ENCODE measurements at regions not wholly inside any gene's neighbourhood (a gene's known extent, or its start where the extent isn't known, plus 50 kb on each side); places are given as distances from the start of the nearest gene placed in this dataset.

DNA sequence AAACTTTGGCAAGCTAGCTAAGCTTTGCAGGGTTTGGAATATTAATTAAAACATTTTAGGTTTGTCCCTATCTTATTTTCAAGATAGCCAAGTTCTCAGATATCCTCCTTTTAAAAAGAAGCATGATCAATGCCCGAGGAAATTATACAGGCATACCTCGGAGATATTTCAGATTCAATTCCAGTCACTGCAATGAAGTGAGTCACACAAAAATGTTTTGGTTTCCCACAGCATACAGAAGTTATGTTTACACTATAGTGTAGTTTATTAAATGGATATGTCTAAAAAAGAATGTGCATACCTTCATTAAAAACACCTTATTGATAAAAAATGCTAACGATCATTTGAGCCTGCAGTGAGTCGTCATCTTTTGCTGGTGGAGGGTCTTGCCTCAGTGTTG, 382.9 kb upstream of the NPVF start:
- DNase-seq (ENCODE audit: low read depth) = no peak
- no peak for TF ChIP-seq CTCF (conservative IDR thresholded peaks at IDR 0.05; ENCODE audit: control insufficient read depth, insufficient read depth, low read depth, low read length)
- no peak overlapping the region for H3K4me3 ChIP-seq (ENCODE audit: control insufficient read depth, low read depth, low read length)

GRCh38 chr7:25613912-25614311, 385.6 kb upstream of the NPVF start:
- no peak for TF ChIP-seq CTCF (conservative IDR thresholded peaks at IDR 0.05; ENCODE audit: control insufficient read depth, insufficient read depth, low read depth, low read length)
- H3K4me3 ChIP-seq (ENCODE audit: control insufficient read depth, low read depth, low read length) = no peak overlapping the region
- no peak for DNase-seq (ENCODE audit: low read depth)

DNA sequence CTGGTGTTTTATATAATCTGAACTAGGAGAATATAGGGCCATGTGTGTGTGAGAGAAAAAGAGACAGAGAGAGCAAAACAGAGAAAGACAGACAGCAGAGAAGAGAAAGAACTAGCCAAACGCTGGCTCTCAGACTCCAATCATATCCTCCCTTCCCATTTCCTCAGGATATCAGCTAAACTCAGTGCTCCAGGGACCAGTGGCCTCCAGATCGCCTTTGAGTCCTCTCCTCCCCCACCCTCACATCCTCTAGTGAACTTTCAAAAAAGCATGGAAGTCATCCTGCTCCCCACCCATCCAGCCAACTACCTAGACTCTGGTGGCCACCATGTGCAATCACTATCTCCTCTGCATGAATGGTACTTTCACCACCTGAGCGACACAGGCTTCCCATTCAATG, 386.1 kb upstream of the NPVF start:
- H3K4me3 ChIP-seq (ENCODE audit: control insufficient read depth, low read depth, low read length) = no peak overlapping the region
- TF ChIP-seq CTCF (conservative IDR thresholded peaks at IDR 0.05; ENCODE audit: control insufficient read depth, insufficient read depth, low read depth, low read length) = no peak
- no peak for DNase-seq (ENCODE audit: low read depth)

DNA sequence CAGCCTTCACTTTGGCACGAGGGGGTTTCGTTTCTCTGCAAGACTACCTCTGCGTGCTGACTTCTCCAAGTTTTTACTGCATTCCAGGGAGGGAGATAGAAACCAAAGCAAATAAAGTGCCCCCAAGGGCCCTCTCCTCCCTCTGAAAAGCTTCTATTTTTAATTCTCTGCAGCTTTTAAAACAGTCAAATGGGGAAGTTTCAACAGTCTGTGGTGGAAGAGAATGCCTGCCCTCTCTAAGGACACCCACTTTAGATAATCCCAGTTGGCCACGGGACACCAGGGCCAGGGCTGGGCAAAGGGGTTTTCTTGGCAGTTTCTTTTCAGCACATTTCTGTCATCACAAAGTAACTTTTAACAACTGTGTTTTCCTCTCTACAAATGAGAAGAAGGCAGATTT, 386.7 kb upstream of the NPVF start:
- DNase-seq (ENCODE audit: low read depth) = no peak
- no peak overlapping the region for H3K4me3 ChIP-seq (ENCODE audit: control insufficient read depth, low read depth, low read length)
- no peak for TF ChIP-seq CTCF (conservative IDR thresholded peaks at IDR 0.05; ENCODE audit: control insufficient read depth, insufficient read depth, low read depth, low read length)

DNA sequence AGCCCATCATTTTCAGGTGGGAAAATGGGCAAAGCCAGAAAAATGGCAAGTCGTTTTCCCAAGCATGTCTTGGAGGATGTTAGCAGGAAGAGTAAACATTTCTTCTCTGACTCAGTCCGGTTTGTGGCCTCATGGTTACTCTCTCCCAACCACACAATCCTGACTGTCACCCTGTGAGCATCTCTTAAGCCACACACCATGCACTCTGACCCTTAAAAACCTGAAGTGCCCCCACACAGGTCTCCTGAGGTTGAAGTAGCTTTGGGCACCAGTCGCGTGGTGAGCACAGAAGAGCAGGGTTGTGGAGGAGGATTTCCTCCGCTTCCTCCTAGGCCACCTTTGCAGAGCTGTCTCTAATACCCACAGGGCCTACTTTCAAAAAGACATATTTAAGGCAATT, 387.3 kb upstream of the NPVF start:
- DNase-seq (ENCODE audit: low read depth) = no peak
- no peak for TF ChIP-seq CTCF (conservative IDR thresholded peaks at IDR 0.05; ENCODE audit: control insufficient read depth, insufficient read depth, low read depth, low read length)

DNA sequence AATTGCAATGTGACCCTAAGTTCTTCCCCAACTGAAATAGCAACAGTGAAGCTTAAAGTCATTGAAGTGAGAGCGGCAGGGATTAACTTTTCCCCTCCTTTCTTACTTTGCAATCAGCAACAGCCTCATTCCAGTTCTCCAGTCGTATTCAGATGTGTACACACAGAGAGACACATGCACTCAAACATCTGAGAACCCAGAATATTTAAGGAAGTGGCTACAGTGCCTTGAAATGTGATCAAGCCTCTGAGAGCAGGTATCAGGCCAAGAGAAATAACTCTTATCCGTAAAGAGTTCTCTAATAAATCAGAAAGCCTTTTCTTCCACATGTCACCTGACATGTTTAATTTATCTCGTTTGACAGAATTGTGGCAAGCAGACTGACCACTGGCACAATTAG, 388.9 kb upstream of the NPVF start:
- no peak overlapping the region for H3K4me3 ChIP-seq (ENCODE audit: control insufficient read depth, low read depth, low read length)
- DNase-seq (ENCODE audit: low read depth) = no peak
- no peak for TF ChIP-seq CTCF (conservative IDR thresholded peaks at IDR 0.05; ENCODE audit: control insufficient read depth, insufficient read depth, low read depth, low read length)

More for the DNA sequence above, 387.3 kb upstream of the NPVF start:
- H3K4me3 ChIP-seq (ENCODE audit: control insufficient read depth, low read depth, low read length) = no peak overlapping the region

DNA sequence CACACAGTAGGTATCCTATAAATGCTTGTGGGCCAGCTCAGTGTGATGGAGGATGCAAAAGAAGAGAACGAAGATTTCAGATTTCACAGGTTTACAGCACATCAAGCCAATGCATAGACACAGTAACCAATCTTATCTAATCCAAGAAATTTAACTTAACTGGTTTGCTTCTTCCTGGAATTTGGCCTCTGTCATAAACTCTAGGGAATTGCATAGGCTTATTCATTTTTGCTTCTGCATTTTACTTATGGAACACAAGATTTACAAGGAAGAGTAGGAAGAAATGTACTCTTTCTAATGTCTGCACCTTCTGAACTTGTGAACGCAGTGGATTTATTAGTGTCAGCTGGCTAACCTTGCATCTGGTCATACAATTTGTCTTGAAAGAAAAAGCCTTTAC, 389.4 kb upstream of the NPVF start:
- no peak for DNase-seq (ENCODE audit: low read depth)
- H3K4me3 ChIP-seq (ENCODE audit: control insufficient read depth, low read depth, low read length) = no peak overlapping the region
- no peak for TF ChIP-seq CTCF (conservative IDR thresholded peaks at IDR 0.05; ENCODE audit: control insufficient read depth, insufficient read depth, low read depth, low read length)
